Upper lobe of left lung (tissue), 6 donors: ENCODE measurements at regions not wholly inside any gene's neighbourhood (a gene's known extent, or its start where the extent isn't known, plus 50 kb on each side); places are given as distances from the start of the nearest gene placed in this dataset.

ENCODE experiments used
- ATAC-seq, 2 donors: fragments of 200-7000 bp; cut with Tn5 transposase; one replicate each; pipeline ENCODE4 v1.9.1; 2022; ENCODE audit warnings: mild to moderate bottlenecking in 2 of 2, moderate library complexity in 2 of 2; ENCODE audit not compliant: low FRiP score in 2 of 2
- DNase-seq, 2 donors: peaks; one replicate each; pipeline ENCODE4 v3.0.0-alpha.2; 2019 to 2020
- H3K27ac ChIP-seq, 4 donors: fragments of 200-600 bp; sonication (generic); one replicate each; pipeline ENCODE4 v1.5.1; 2016 to 2019
- H3K27me3 ChIP-seq, 4 donors: fragments of 200-600 bp; sonication (generic); one replicate each; pipeline ENCODE4 v1.5.1; 2017 to 2019
- H3K36me3 ChIP-seq, 4 donors: fragments of 200-600 bp; sonication (generic); one replicate each; pipeline ENCODE4 v1.5.1; 2016 to 2019
- H3K4me1 ChIP-seq, 4 donors: fragments of 200-600 bp; sonication (generic); one replicate each; pipeline ENCODE4 v1.5.1; 2018 to 2019
- H3K4me3 ChIP-seq, 4 donors: fragments of 200-600 bp; sonication (generic); one replicate each; pipeline ENCODE4 v1.5.1; 2017 to 2019; ENCODE audit warnings: mild to moderate bottlenecking in 2 of 4, moderate library complexity in 1 of 4
- H3K9me3 ChIP-seq, 4 donors: fragments of 200-600 bp; sonication (generic); one replicate each; pipeline ENCODE4 v1.5.1; 2018 to 2019
- EP300 ChIP-seq, 4 donors: sonication (generic); formaldehyde crosslinking; IDR thresholded peaks; one replicate each; pipeline ENCODE4 v1.5.1; 2017; ENCODE audit warnings: antibody characterized with exemption in 4 of 4, control low read depth in 2 of 4
- POLR2A ChIP-seq, 4 donors: fragments of 450-650 bp; IDR thresholded peaks; one replicate each; pipeline ENCODE4 v1.5.1; 2016 to 2017; ENCODE audit warnings: antibody characterized with exemption in 4 of 4, mild to moderate bottlenecking in 2 of 4
- POLR2AphosphoS5 ChIP-seq, 2 donors: sonication (generic); formaldehyde crosslinking; IDR thresholded peaks; one replicate each; pipeline ENCODE4 v1.5.1; 2017; ENCODE audit warnings: antibody characterized with exemption in 2 of 2
- WGBS, 2 donors: methylation state at CpG; one replicate each; pipeline ENCODE4 v1.1.5; 2017 to 2018; 5-methylcytosine and 5-hydroxymethylcytosine counted together
- TF ChIP-seq, protein P1 (sequence below), 6 experiments: fragments of 450-650 bp in 4 of 6; fragments of 200-600 bp in 2 of 6; sonication (generic) in 2 of 6; IDR thresholded peaks; one replicate each; pipeline ENCODE4 v1.5.1; 2016 to 2019; ENCODE audit warnings: antibody characterized with exemption in 6 of 6
- donor health status: DM: no; HTN: no; CAD: no; lungs with moderate emphysema.
- donor health status: DM: no; HTN: yes; CAD: no; lungs with severe emphysema.

- H3K9me3 ChIP-seq: no peaks in the 10 kb centered on the region
- DNase-seq (no peak), ATAC-seq (no peak)
- 38 to 55% methylated on average over 5 of the region's 5 CpGs for WGBS, 2 donors
- no peak overlapping the region for H3K27ac ChIP-seq
- H3K4me3 ChIP-seq: no peak overlapping the region
- no peaks in the 10 kb centered on the region for H3K4me1 ChIP-seq
- no peaks in the 10 kb centered on the region for H3K36me3 ChIP-seq
- TF ChIP-seq POLR2A (IDR thresholded peaks at IDR 0.05): no peak
- TF ChIP-seq, protein P1, sequence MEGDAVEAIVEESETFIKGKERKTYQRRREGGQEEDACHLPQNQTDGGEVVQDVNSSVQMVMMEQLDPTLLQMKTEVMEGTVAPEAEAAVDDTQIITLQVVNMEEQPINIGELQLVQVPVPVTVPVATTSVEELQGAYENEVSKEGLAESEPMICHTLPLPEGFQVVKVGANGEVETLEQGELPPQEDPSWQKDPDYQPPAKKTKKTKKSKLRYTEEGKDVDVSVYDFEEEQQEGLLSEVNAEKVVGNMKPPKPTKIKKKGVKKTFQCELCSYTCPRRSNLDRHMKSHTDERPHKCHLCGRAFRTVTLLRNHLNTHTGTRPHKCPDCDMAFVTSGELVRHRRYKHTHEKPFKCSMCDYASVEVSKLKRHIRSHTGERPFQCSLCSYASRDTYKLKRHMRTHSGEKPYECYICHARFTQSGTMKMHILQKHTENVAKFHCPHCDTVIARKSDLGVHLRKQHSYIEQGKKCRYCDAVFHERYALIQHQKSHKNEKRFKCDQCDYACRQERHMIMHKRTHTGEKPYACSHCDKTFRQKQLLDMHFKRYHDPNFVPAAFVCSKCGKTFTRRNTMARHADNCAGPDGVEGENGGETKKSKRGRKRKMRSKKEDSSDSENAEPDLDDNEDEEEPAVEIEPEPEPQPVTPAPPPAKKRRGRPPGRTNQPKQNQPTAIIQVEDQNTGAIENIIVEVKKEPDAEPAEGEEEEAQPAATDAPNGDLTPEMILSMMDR (IDR thresholded peaks at IDR 0.05): no peak
- TF ChIP-seq EP300 (IDR thresholded peaks at IDR 0.05): no peak
- TF ChIP-seq POLR2AphosphoS5 (IDR thresholded peaks at IDR 0.05): no peak
- no peaks in the 10 kb centered on the region for H3K27me3 ChIP-seq
Observed at GRCh38 chr16:16908077-16908476, 529.1 kb downstream of the NPIPA7 start.

GRCh38 chr16:16909126-16909525 is 530.2 kb downstream of the NPIPA7 start:
- Histone ChIP-seq H3K27me3 (no peaks in the 10 kb centered on the region), H3K9me3 (no peaks in the 10 kb centered on the region), H3K27ac (no peak overlapping the region), H3K4me1 (no peaks in the 10 kb centered on the region), H3K4me3 (no peak overlapping the region), H3K36me3 (no peaks in the 10 kb centered on the region)
- TF ChIP-seq POLR2AphosphoS5 (IDR thresholded peaks at IDR 0.05) (no peak), EP300 (IDR thresholded peaks at IDR 0.05) (no peak), POLR2A (IDR thresholded peaks at IDR 0.05) (no peak)
- TF ChIP-seq, protein P1 (IDR thresholded peaks at IDR 0.05): no peak
- no peak for ATAC-seq
- WGBS, 2 donors: 72 to 81% methylated on average over 3 of the region's 3 CpGs
- no peak for DNase-seq

GRCh38 chr16:16910666-16911065 is 531.7 kb downstream of the NPIPA7 start:
- Histone ChIP-seq H3K36me3 (no peaks in the 10 kb centered on the region), H3K4me1 (no peaks in the 10 kb centered on the region), H3K9me3 (no peaks in the 10 kb centered on the region), H3K27me3 (no peaks in the 10 kb centered on the region), H3K27ac (no peak overlapping the region), H3K4me3 (no peak overlapping the region)
- 66 to 73% methylated on average over 1 of the region's 1 CpG for WGBS, 2 donors
- TF ChIP-seq, protein P1 (IDR thresholded peaks at IDR 0.05): no peak
- TF ChIP-seq EP300 (IDR thresholded peaks at IDR 0.05): no peak
- no peak for TF ChIP-seq POLR2AphosphoS5 (IDR thresholded peaks at IDR 0.05)
- TF ChIP-seq POLR2A (IDR thresholded peaks at IDR 0.05): no peak
- DNase-seq (no peak), ATAC-seq (no peak)

- Histone ChIP-seq H3K36me3 (no peaks in the 10 kb centered on the region), H3K27ac (no peak overlapping the region), H3K27me3 (no peaks in the 10 kb centered on the region), H3K4me1 (no peaks in the 10 kb centered on the region), H3K9me3 (no peaks in the 10 kb centered on the region), H3K4me3 (no peak overlapping the region)
- no peak for ATAC-seq
- TF ChIP-seq EP300 (IDR thresholded peaks at IDR 0.05): no peak
- no peak for TF ChIP-seq POLR2AphosphoS5 (IDR thresholded peaks at IDR 0.05)
- TF ChIP-seq, protein P1 (IDR thresholded peaks at IDR 0.05): no peak
- no peak for TF ChIP-seq POLR2A (IDR thresholded peaks at IDR 0.05)
- no peak for DNase-seq
- 74 to 79% methylated on average over 3 of the region's 3 CpGs for WGBS, 2 donors
Observed at GRCh38 chr16:16915771-16916170, 536.8 kb downstream of the NPIPA7 start.

DNA sequence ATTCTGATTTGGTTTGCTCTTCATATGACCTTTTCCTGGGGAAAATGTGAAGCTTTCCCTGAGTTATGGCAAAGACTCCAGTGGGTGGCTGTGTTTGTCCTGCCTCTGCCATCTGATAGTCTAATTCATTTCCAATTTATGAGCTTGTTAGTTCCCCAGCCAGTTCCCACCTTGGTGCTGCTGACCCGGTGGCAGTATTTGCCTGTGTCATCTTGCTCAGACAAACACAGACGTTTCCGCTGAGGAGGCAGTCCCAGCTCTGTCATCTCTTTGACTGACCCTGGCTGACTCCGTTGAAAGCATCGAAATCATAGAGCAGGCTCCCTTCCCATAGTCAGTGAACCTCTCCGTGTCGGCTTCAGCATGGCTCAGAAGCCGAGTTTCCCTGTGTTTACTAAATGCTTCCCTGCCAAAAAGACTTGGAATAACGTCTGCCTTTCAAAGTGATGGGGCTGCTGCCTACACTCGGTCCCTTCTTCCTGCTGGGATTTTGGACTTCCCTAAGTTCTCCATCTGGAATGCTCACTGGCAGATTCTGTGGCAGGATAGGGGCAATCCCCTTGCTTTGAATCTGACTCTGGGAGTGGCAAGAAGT is 538.3 kb downstream of the NPIPA7 start:
- Histone ChIP-seq H3K27me3 (no peaks in the 10 kb centered on the region), H3K4me3 (no peak overlapping the region), H3K9me3 (no peaks in the 10 kb centered on the region), H3K36me3 (no peaks in the 10 kb centered on the region), H3K27ac (no peak overlapping the region), H3K4me1 (no peaks in the 10 kb centered on the region)
- no peak for TF ChIP-seq POLR2A (IDR thresholded peaks at IDR 0.05)
- TF ChIP-seq, protein P1 (IDR thresholded peaks at IDR 0.05): no peak
- TF ChIP-seq POLR2AphosphoS5 (IDR thresholded peaks at IDR 0.05): no peak
- TF ChIP-seq EP300 (IDR thresholded peaks at IDR 0.05): no peak
- WGBS, 2 donors: 20 to 30% methylated on average over 1 to 10 of the region's 10 CpGs
- ATAC-seq: no peak
- no peak for DNase-seq
